GM12878 (cell line): ENCODE measurements at regions not wholly inside any gene's neighbourhood (a gene's known extent, or its start where the extent isn't known, plus 50 kb on each side); places are given as distances from the start of the nearest gene placed in this dataset.

Experiments
- ATAC-seq: fragments of 200-7000 bp; cut with Tn5 transposase; 3 replicates; pipeline ENCODE4 v1.9.1; 2020; ENCODE audit warnings: mild to moderate bottlenecking, moderate library complexity
- BruUV-seq: library from RNA; stranded (reverse); fragments of 400-500 nt; replicated peaks from 2 replicates; lab custom pipeline; 2021; lab: Mats Ljungman, UMichigan
- CTCF ChIA-PET: fragments of 300-600 bp; sonication (Branson Sonifier 250); formaldehyde crosslinking; extraction: SDS; loops from one replicate; lab custom pipeline; 2021; ENCODE audit warnings: inconsistent platforms; lab: Yijun Ruan, JAX
- POLR2A ChIA-PET: fragments of 350-600 bp; formaldehyde crosslinking; extraction: SDS; loops from one replicate; lab custom pipeline; 2021; ENCODE audit warnings: inconsistent platforms; lab: Charles Lee
- RAD21 ChIA-PET: fragments of 300-600 bp; sonication (Branson Sonifier 250); formaldehyde crosslinking; loops from one replicate; lab custom pipeline; 2023; ENCODE audit warnings: antibody characterized with exemption; ENCODE audit not compliant: unreplicated experiment; lab: Charles Lee
- SMC1A ChIA-PET: fragments of 300-600 bp; sonication (Branson Sonifier 250); formaldehyde crosslinking; loops from one replicate; lab custom pipeline; 2023; ENCODE audit not compliant: unreplicated experiment, uncharacterized antibody; lab: Charles Lee
- DNase-seq: peaks from one replicate; pipeline ENCODE4 v3.0.0-alpha.2; 2011; ENCODE audit warnings: low read depth, low spot score
- FAIRE-seq: peaks from 3 replicates; lab custom pipeline; 2011; peaks lifted over from hg19 to GRCh38; lab: Jason Lieb, UNC
- H2AFZ ChIP-seq: 2 replicates; pipeline ENCODE4 v1.6.0; 2011; ENCODE audit warnings: low read depth, low read length, control low read depth; ENCODE audit not compliant: control insufficient read depth
- H3K27ac ChIP-seq: 2 replicates; pipeline ENCODE4 v1.5.1; 2011; ENCODE audit warnings: control low read depth; ENCODE audit not compliant: control insufficient read depth, insufficient read depth
- H3K27me3 ChIP-seq, 2 experiments: replicated peaks in 1 of 2; 2 replicates each; pipeline versions ENCODE4 v1.6.0 to v1.6.1; 2011; ENCODE audit warnings: low read length in 1 of 2; ENCODE audit not compliant: control insufficient read depth in 2 of 2, insufficient read depth in 2 of 2
- H3K36me3 ChIP-seq, 2 experiments: 2 replicates each; pipeline ENCODE4 v1.5.1; 2011; ENCODE audit warnings: low read length in 1 of 2; ENCODE audit not compliant: control insufficient read depth in 2 of 2, insufficient read depth in 2 of 2
- H3K4me1 ChIP-seq: 2 replicates; pipeline ENCODE4 v1.6.1; 2011; ENCODE audit warnings: mild to moderate bottlenecking, low read length, moderate library complexity, mixed read lengths; ENCODE audit not compliant: control insufficient read depth, insufficient read depth
- H3K4me2 ChIP-seq: 2 replicates; pipeline ENCODE4 v1.6.0; 2011; ENCODE audit warnings: control low read depth; ENCODE audit not compliant: control insufficient read depth, insufficient read depth
- H3K4me3 ChIP-seq: fragments of 200-600 bp; sonication (generic); 2 replicates; pipeline ENCODE4 v1.5.1; 2016
- H3K79me2 ChIP-seq: 2 replicates; pipeline ENCODE4 v1.6.0; 2011; ENCODE audit warnings: low read length; ENCODE audit not compliant: control insufficient read depth, insufficient read depth
- H3K9ac ChIP-seq: 2 replicates; pipeline ENCODE4 v1.8.0; 2011; ENCODE audit warnings: low read length, control low read depth, mixed read lengths; ENCODE audit not compliant: control insufficient read depth, insufficient read depth
- H3K9me3 ChIP-seq: replicated peaks from 3 replicates; pipeline ENCODE4 v1.5.1; 2011; ENCODE audit warnings: mild to moderate bottlenecking, low read length; ENCODE audit not compliant: control insufficient read depth, insufficient read depth
- H4K20me1 ChIP-seq: 2 replicates; pipeline ENCODE4 v1.6.0; 2011; ENCODE audit not compliant: control insufficient read depth, insufficient read depth
- CBFB ChIP-seq: IDR thresholded peaks from 2 replicates; pipeline ENCODE4 v1.6.1; 2016; ENCODE audit warnings: antibody characterized with exemption, low read depth
- FOXK2 ChIP-seq: fragments of 450-650 bp; IDR thresholded peaks from 2 replicates; pipeline ENCODE4 v1.6.1; 2017; ENCODE audit warnings: mild to moderate bottlenecking, moderate library complexity
- FOXM1 ChIP-seq: IDR thresholded peaks from 2 replicates; pipeline ENCODE4 v1.6.1; 2012; ENCODE audit warnings: low read depth, mild to moderate bottlenecking, inconsistent platforms, low read length, moderate library complexity
- KLF5 ChIP-seq: fragments of 450-650 bp; IDR thresholded peaks from 2 replicates; pipeline ENCODE4 v1.6.1; 2014; ENCODE audit warnings: mild to moderate bottlenecking; ENCODE audit not compliant: partially characterized antibody
- PAX5 ChIP-seq: IDR thresholded peaks from 2 replicates; pipeline ENCODE4 v1.6.1; 2011; ENCODE audit warnings: low read depth, low read length, borderline replicate concordance
- POLR2AphosphoS5 ChIP-seq: IDR thresholded peaks from 2 replicates; pipeline ENCODE4 v1.6.1; 2011; ENCODE audit warnings: mild to moderate bottlenecking, low read length, inconsistent platforms
- SPI1 ChIP-seq: IDR thresholded peaks from 2 replicates; pipeline ENCODE4 v1.6.1; 2011; ENCODE audit warnings: low read depth, mild to moderate bottlenecking, low read length, moderate library complexity, borderline replicate concordance; ENCODE audit not compliant: insufficient read depth
- SUPT20H ChIP-seq: IDR thresholded peaks from 2 replicates; pipeline ENCODE4 v1.6.1; 2011; ENCODE audit warnings: low read depth, mild to moderate bottlenecking, low read length, moderate library complexity, borderline replicate concordance; ENCODE audit not compliant: control insufficient read depth
- WGBS: methylation state at CpG from one replicate; pipeline ENCODE4 v1.1.6; 2016; ENCODE audit warnings: low lambda C conversion rate; ENCODE audit not compliant: insufficient replicate concordance, insufficient coverage; ENCODE audit errors: missing lambda C conversion rate; 5-methylcytosine and 5-hydroxymethylcytosine counted together
- in situ Hi-C: fragments of 300-500 bp; cut with MboI; formaldehyde crosslinking; loops from 9 replicates; pipeline ENCODE4 v1.14.3; 2018; ENCODE audit warnings: mixed read lengths
- intact Hi-C: fragments of 100-400 bp; cut with micrococcal nuclease; formaldehyde crosslinking; loops from one replicate; pipeline ENCODE4 v1.14.2; 2022; ENCODE audit not compliant: unreplicated experiment
- TF ChIP-seq, protein P1 (sequence below): fragments of 450-650 bp; IDR thresholded peaks from 2 replicates; pipeline ENCODE4 v1.6.1; 2017; ENCODE audit warnings: mild to moderate bottlenecking, moderate library complexity
- TF ChIP-seq, protein P2 (sequence below): fragments of 450-650 bp; IDR thresholded peaks from 2 replicates; pipeline ENCODE4 v1.6.1; 2016; ENCODE audit warnings: mild to moderate bottlenecking
- TF ChIP-seq, protein P3 (sequence below): fragments of 450-650 bp; IDR thresholded peaks from 2 replicates; pipeline ENCODE4 v1.6.1; 2014; ENCODE audit warnings: mild to moderate bottlenecking

DNA sequence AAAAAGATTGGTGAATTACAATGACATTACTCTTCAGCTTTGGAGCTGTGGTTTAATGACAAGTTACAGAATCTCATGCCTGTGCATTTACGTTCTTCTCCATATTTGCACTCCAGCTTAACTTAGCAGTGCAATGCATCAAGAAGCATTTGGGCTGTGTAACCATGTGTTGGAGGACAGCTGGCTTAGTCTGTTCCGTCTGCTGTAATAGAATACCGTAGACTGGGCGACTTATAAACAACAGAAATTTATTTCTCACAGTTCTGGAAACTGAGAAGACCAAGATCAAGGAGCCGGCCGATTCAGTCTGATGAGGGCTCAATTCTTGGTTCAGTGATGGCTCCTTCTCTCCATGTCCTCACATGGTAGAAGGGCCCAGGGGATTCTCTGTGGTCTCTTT lies 943.5 kb downstream of the BCL11B start:
- Histone ChIP-seq H3K27me3 (no peaks in the 10 kb centered on the region), H4K20me1 (no peaks in the 10 kb centered on the region), H3K4me1 (no peaks in the 10 kb centered on the region), H3K9me3 (no peaks in the 10 kb centered on the region), H2AFZ (no peak overlapping the region), H3K27ac (no peak overlapping the region), H3K79me2 (no peaks in the 10 kb centered on the region), H3K4me2 (no peak overlapping the region), H3K4me3 (no peak overlapping the region), H3K36me3 (no peaks in the 10 kb centered on the region), H3K9ac (no peak overlapping the region)
- POLR2A ChIA-PET: no interaction called here
- intact Hi-C loops (no loop called here), in situ Hi-C loops (no loop called here)
- SMC1A ChIA-PET: interaction anchor here (0.7 to 0.9 kb wide), 3 partner anchors 9 to 206 kb away, joined by 3 to 5 read pairs (median 4); no protein-coding TSS in a partner anchor
- TF ChIP-seq, protein P1, sequence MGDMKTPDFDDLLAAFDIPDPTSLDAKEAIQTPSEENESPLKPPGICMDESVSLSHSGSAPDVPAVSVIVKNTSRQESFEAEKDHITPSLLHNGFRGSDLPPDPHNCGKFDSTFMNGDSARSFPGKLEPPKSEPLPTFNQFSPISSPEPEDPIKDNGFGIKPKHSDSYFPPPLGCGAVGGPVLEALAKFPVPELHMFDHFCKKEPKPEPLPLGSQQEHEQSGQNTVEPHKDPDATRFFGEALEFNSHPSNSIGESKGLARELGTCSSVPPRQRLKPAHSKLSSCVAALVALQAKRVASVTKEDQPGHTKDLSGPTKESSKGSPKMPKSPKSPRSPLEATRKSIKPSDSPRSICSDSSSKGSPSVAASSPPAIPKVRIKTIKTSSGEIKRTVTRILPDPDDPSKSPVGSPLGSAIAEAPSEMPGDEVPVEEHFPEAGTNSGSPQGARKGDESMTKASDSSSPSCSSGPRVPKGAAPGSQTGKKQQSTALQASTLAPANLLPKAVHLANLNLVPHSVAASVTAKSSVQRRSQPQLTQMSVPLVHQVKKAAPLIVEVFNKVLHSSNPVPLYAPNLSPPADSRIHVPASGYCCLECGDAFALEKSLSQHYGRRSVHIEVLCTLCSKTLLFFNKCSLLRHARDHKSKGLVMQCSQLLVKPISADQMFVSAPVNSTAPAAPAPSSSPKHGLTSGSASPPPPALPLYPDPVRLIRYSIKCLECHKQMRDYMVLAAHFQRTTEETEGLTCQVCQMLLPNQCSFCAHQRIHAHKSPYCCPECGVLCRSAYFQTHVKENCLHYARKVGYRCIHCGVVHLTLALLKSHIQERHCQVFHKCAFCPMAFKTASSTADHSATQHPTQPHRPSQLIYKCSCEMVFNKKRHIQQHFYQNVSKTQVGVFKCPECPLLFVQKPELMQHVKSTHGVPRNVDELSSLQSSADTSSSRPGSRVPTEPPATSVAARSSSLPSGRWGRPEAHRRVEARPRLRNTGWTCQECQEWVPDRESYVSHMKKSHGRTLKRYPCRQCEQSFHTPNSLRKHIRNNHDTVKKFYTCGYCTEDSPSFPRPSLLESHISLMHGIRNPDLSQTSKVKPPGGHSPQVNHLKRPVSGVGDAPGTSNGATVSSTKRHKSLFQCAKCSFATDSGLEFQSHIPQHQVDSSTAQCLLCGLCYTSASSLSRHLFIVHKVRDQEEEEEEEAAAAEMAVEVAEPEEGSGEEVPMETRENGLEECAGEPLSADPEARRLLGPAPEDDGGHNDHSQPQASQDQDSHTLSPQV: no peak
- ATAC-seq (no peak), DNase-seq (no peak), FAIRE-seq (no peak)
- 16% methylated on average over 6 of the region's 6 CpGs for WGBS
- BruUV-seq: no TSS peak
- RAD21 ChIA-PET: no interaction called here
- CTCF ChIA-PET: no interaction called here

GRCh38 chr14:98334186-98334585 lies 937.8 kb downstream of the BCL11B start:
- ATAC-seq (no peak), FAIRE-seq (no peak), DNase-seq (no peak)
- Histone ChIP-seq H3K9ac (no peak overlapping the region), H3K9me3 (no peaks in the 10 kb centered on the region), H3K27ac (no peak overlapping the region), H3K4me1 (no peaks in the 10 kb centered on the region), H3K4me2 (no peak overlapping the region), H3K79me2 (no peaks in the 10 kb centered on the region), H4K20me1 (no peaks in the 10 kb centered on the region), H2AFZ (no peak overlapping the region), H3K36me3 (no peaks in the 10 kb centered on the region), H3K27me3 (no peaks in the 10 kb centered on the region), H3K4me3 (no peak overlapping the region)
- intact Hi-C loops (no loop called here), in situ Hi-C loops (no loop called here)
- CTCF ChIA-PET: interaction anchor here (0.7 to 2.6 kb wide), 5 partner anchors 8 to 165 kb away, joined by 3 to 6 read pairs (median 4); no protein-coding TSS in a partner anchor
- no TSS peak for BruUV-seq
- POLR2A ChIA-PET: interaction anchor here (0.7 to 1.1 kb wide), 3 partner anchors 10 to 15 kb away, joined by 3 to 4 read pairs (median 3); no protein-coding TSS in a partner anchor
- RAD21 ChIA-PET: no interaction called here
- SMC1A ChIA-PET: interaction anchor here (0.7 to 3.7 kb wide), 10 partner anchors 9 to 281 kb away, joined by 3 to 23 read pairs (median 4); no protein-coding TSS in a partner anchor
- 67% methylated on average over 5 of the region's 5 CpGs for WGBS
- TF ChIP-seq PAX5 (no peak), SUPT20H (no peak), FOXM1 (no peak), FOXK2 (no peak), CBFB (no peak), KLF5 (no peak), POLR2AphosphoS5 (no peak), SPI1 (no peak)
- TF ChIP-seq, protein P2, sequence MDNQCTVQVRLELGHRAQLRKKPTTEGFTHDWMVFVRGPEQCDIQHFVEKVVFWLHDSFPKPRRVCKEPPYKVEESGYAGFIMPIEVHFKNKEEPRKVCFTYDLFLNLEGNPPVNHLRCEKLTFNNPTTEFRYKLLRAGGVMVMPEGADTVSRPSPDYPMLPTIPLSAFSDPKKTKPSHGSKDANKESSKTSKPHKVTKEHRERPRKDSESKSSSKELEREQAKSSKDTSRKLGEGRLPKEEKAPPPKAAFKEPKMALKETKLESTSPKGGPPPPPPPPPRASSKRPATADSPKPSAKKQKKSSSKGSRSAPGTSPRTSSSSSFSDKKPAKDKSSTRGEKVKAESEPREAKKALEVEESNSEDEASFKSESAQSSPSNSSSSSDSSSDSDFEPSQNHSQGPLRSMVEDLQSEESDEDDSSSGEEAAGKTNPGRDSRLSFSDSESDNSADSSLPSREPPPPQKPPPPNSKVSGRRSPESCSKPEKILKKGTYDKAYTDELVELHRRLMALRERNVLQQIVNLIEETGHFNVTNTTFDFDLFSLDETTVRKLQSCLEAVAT: no peak
- TF ChIP-seq, protein P3, sequence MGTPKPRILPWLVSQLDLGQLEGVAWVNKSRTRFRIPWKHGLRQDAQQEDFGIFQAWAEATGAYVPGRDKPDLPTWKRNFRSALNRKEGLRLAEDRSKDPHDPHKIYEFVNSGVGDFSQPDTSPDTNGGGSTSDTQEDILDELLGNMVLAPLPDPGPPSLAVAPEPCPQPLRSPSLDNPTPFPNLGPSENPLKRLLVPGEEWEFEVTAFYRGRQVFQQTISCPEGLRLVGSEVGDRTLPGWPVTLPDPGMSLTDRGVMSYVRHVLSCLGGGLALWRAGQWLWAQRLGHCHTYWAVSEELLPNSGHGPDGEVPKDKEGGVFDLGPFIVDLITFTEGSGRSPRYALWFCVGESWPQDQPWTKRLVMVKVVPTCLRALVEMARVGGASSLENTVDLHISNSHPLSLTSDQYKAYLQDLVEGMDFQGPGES: no peak
